GM23338 (cell line): ENCODE measurements at regions not wholly inside any gene's neighbourhood (a gene's known extent, or its start where the extent isn't known, plus 50 kb on each side); places are given as distances from the start of the nearest gene placed in this dataset.

Experiments
- ATAC-seq: fragments of 200-7000 bp; cut with Tn5 transposase; 3 replicates; pipeline ENCODE4 v1.9.1; 2020
- DNase-seq: peaks from one replicate; pipeline ENCODE4 v3.0.0-alpha.2; 2015; ENCODE audit warnings: low spot score
- H2AFZ ChIP-seq: fragments of 200-600 bp; sonication (generic); 2 replicates; pipeline ENCODE4 v1.8.0; 2016; ENCODE audit warnings: antibody characterized with exemption, mild to moderate bottlenecking, moderate library complexity
- H3F3A ChIP-seq: fragments of 200-600 bp; sonication (generic); replicated peaks from 2 replicates; pipeline ENCODE4 v1.8.0; 2017; ENCODE audit warnings: antibody characterized with exemption, mixed run types, low read depth
- H3K27ac ChIP-seq: fragments of 200-600 bp; sonication (generic); 2 replicates; pipeline ENCODE4 v1.6.1; 2016; ENCODE audit warnings: low read depth
- H3K27me3 ChIP-seq: fragments of 200-600 bp; sonication (generic); 2 replicates; pipeline ENCODE4 v1.8.0; 2016; ENCODE audit warnings: mild to moderate bottlenecking, mixed run types, moderate library complexity; ENCODE audit not compliant: insufficient read depth
- H3K36me3 ChIP-seq: fragments of 200-600 bp; sonication (generic); 2 replicates; pipeline ENCODE4 v1.8.0; 2016; ENCODE audit warnings: mild to moderate bottlenecking; ENCODE audit not compliant: insufficient read depth
- H3K4me1 ChIP-seq: fragments of 200-600 bp; sonication (generic); 2 replicates; pipeline ENCODE4 v1.8.0; 2016; ENCODE audit warnings: mild to moderate bottlenecking, moderate library complexity; ENCODE audit not compliant: insufficient read depth
- H3K4me2 ChIP-seq: fragments of 200-600 bp; sonication (generic); 2 replicates; pipeline ENCODE4 v1.7.1; 2017; ENCODE audit warnings: mixed run types
- H3K4me3 ChIP-seq: fragments of 200-600 bp; sonication (generic); 2 replicates; pipeline ENCODE4 v1.6.1; 2016; ENCODE audit warnings: mixed run types
- H3K79me2 ChIP-seq: fragments of 200-600 bp; sonication (generic); replicated peaks from 2 replicates; pipeline ENCODE4 v1.8.0; 2017; ENCODE audit warnings: mild to moderate bottlenecking; ENCODE audit not compliant: insufficient read depth
- H3K9me2 ChIP-seq: fragments of 200-600 bp; sonication (generic); 2 replicates; pipeline ENCODE4 v1.8.0; 2017; ENCODE audit not compliant: insufficient read depth
- H4K20me1 ChIP-seq: fragments of 200-600 bp; sonication (generic); replicated peaks from 2 replicates; pipeline ENCODE4 v1.8.0; 2017; ENCODE audit warnings: mild to moderate bottlenecking; ENCODE audit not compliant: insufficient read depth
- H3K27ac Mint-ChIP-seq: 2 replicates; pipeline ENCODE4 v1.8.0; 2020; ENCODE audit warnings: inconsistent platforms, mild to moderate bottlenecking, moderate library complexity, mixed read lengths
- H3K27me3 Mint-ChIP-seq: 3 replicates; pipeline ENCODE4 v1.8.0; 2022; ENCODE audit warnings: low read depth, mild to moderate bottlenecking, moderate library complexity, mixed read lengths, inconsistent platforms; ENCODE audit not compliant: insufficient read depth, poor library complexity
- H3K36me3 Mint-ChIP-seq: 3 replicates; pipeline ENCODE4 v1.8.0; 2021; ENCODE audit warnings: low read depth, mild to moderate bottlenecking, inconsistent platforms, moderate library complexity, mixed read lengths
- H3K4me1 Mint-ChIP-seq: 3 replicates; pipeline ENCODE4 v1.8.0; 2020; ENCODE audit warnings: mild to moderate bottlenecking, inconsistent platforms, mixed read lengths
- H3K4me3 Mint-ChIP-seq: 3 replicates; pipeline ENCODE4 v1.8.0; 2021; ENCODE audit warnings: moderate library complexity, mild to moderate bottlenecking, inconsistent platforms, mixed read lengths
- H3K9me3 Mint-ChIP-seq: 3 replicates; pipeline ENCODE4 v1.8.0; 2020; ENCODE audit warnings: moderate library complexity, mild to moderate bottlenecking, inconsistent platforms, mixed read lengths
- CTCF ChIP-seq, 2 experiments: fragments of 200-600 bp in 1 of 2; sonication (generic) in 1 of 2; conservative IDR thresholded peaks; 2 replicates each; pipeline versions ENCODE4 v1.5.1 to v1.6.1; 2016 to 2017; ENCODE audit warnings: antibody characterized with exemption in 2 of 2, low read depth in 2 of 2, mild to moderate bottlenecking in 2 of 2, moderate library complexity in 1 of 2
- ETS1 ChIP-seq: IDR thresholded peaks from 2 replicates; pipeline ENCODE4 v1.6.1; 2016; ENCODE audit warnings: antibody characterized with exemption
- EZH2 ChIP-seq: fragments of 200-600 bp; sonication (generic); IDR thresholded peaks from one replicate; pipeline ENCODE4 v1.8.0; 2017; ENCODE audit warnings: antibody characterized with exemption, mild to moderate bottlenecking, low read depth; ENCODE audit not compliant: unreplicated experiment
- EZH2phosphoT487 ChIP-seq: fragments of 200-600 bp; sonication (generic); IDR thresholded peaks from one replicate; pipeline ENCODE4 v1.8.1; 2018; ENCODE audit warnings: antibody characterized with exemption; ENCODE audit not compliant: unreplicated experiment
- JUNB ChIP-seq: IDR thresholded peaks from one replicate; pipeline ENCODE4 v1.6.1; 2016; ENCODE audit warnings: antibody characterized with exemption; ENCODE audit not compliant: unreplicated experiment
- NANOG ChIP-seq: IDR thresholded peaks from 2 replicates; pipeline ENCODE4 v1.6.1; 2016; ENCODE audit warnings: antibody characterized with exemption, borderline replicate concordance
- POLR2AphosphoS5 ChIP-seq: IDR thresholded peaks from 2 replicates; pipeline ENCODE4 v1.6.1; 2016; ENCODE audit warnings: antibody characterized with exemption, low read depth
- STAT1 ChIP-seq: IDR thresholded peaks from one replicate; pipeline ENCODE4 v1.6.1; 2016; ENCODE audit warnings: antibody characterized with exemption; ENCODE audit not compliant: unreplicated experiment
- ZNF114 ChIP-seq: fragments of 250-450 bp; sonication (Bioruptor Pico); IDR thresholded peaks from 2 replicates; pipeline ENCODE4 v1.5.0; 2020; ENCODE audit warnings: mild to moderate bottlenecking, moderate library complexity
- ZNF331 ChIP-seq: fragments of 250-450 bp; sonication (Bioruptor Pico); IDR thresholded peaks from 2 replicates; pipeline ENCODE4 v1.5.0; 2020; ENCODE audit warnings: low read depth, mild to moderate bottlenecking, moderate library complexity
- ZNF462 ChIP-seq: fragments of 250-450 bp; sonication (Bioruptor Pico); IDR thresholded peaks from 2 replicates; pipeline ENCODE4 v1.5.0; 2020; ENCODE audit warnings: mild to moderate bottlenecking, moderate library complexity
- TF ChIP-seq, protein P1 (sequence below): IDR thresholded peaks from one replicate; pipeline ENCODE4 v1.6.1; 2018; ENCODE audit warnings: antibody characterized with exemption; ENCODE audit not compliant: unreplicated experiment

- Histone ChIP-seq H3K4me2 (no peak overlapping the region), H4K20me1 (no peaks in the 10 kb centered on the region), H3K9me2 (peaks cover 5% of the 10 kb centered on the region; the same call in 1 of the 2 replicates), H3K79me2 (no peaks in the 10 kb centered on the region), H3F3A (no peaks in the 10 kb centered on the region), H3K36me3 (no peaks in the 10 kb centered on the region), H2AFZ (no peak overlapping the region), H3K4me1 (no peaks in the 10 kb centered on the region), H3K27me3 (no peaks in the 10 kb centered on the region), H3K4me3 (no peak overlapping the region), H3K27ac (no peak overlapping the region)
- DNase-seq (no peak), ATAC-seq (no peak)
- H3K36me3 Mint-ChIP-seq: no peaks in the 10 kb centered on the region
- peaks cover 14% of the 10 kb centered on the region for H3K4me1 Mint-ChIP-seq
- H3K27me3 Mint-ChIP-seq: peaks cover 2% of the 10 kb centered on the region
- TF ChIP-seq NANOG (no peak), ZNF331 (no peak), EZH2 (no peak), ZNF114 (CRISPR knock-in tag) (no peak), JUNB (no peak), ETS1 (no peak), ZNF462 (CRISPR knock-in tag) (no peak), EZH2phosphoT487 (no peak), POLR2AphosphoS5 (no peak), STAT1 (no peak), CTCF (conservative IDR thresholded peaks at IDR 0.05; ENCODE audit: low read depth in 2 of 2) (no peak)
- TF ChIP-seq, protein P1, sequence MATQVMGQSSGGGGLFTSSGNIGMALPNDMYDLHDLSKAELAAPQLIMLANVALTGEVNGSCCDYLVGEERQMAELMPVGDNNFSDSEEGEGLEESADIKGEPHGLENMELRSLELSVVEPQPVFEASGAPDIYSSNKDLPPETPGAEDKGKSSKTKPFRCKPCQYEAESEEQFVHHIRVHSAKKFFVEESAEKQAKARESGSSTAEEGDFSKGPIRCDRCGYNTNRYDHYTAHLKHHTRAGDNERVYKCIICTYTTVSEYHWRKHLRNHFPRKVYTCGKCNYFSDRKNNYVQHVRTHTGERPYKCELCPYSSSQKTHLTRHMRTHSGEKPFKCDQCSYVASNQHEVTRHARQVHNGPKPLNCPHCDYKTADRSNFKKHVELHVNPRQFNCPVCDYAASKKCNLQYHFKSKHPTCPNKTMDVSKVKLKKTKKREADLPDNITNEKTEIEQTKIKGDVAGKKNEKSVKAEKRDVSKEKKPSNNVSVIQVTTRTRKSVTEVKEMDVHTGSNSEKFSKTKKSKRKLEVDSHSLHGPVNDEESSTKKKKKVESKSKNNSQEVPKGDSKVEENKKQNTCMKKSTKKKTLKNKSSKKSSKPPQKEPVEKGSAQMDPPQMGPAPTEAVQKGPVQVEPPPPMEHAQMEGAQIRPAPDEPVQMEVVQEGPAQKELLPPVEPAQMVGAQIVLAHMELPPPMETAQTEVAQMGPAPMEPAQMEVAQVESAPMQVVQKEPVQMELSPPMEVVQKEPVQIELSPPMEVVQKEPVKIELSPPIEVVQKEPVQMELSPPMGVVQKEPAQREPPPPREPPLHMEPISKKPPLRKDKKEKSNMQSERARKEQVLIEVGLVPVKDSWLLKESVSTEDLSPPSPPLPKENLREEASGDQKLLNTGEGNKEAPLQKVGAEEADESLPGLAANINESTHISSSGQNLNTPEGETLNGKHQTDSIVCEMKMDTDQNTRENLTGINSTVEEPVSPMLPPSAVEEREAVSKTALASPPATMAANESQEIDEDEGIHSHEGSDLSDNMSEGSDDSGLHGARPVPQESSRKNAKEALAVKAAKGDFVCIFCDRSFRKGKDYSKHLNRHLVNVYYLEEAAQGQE: no peak
- no peak overlapping the region for H3K27ac Mint-ChIP-seq
- H3K4me3 Mint-ChIP-seq: no peak overlapping the region
- H3K9me3 Mint-ChIP-seq: no peaks in the 10 kb centered on the region; the same call in 2 of the 3 replicates
Measured at GRCh38 chr5:173709761-173710160, 93.3 kb upstream of the BOD1 start.
